ENCODE measurements at regions not wholly inside any gene's neighbourhood (a gene's known extent, or its start where the extent isn't known, plus 50 kb on each side); places are given as distances from the start of the nearest gene placed in this dataset.

DNA sequence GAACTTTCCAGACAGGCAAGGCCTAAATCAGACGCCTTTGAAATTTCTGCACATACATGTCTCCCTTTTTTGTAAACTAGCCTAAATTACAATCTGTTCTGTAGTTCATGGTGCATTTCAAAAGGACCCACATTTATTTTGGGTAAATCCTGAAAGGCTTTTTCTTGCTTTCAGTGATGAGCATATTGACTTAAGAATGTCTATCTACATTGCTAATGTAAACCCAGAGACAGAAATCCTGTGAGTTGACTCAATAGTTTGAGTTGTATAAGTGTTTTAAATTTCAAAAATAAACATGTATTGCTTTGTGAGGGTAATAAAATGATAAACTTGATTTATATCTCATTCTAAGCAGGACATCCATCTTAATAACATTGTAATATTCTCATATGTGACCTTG, 977.0 kb upstream of the NR2F2 start:
- DNase-seq = no peak

DNA sequence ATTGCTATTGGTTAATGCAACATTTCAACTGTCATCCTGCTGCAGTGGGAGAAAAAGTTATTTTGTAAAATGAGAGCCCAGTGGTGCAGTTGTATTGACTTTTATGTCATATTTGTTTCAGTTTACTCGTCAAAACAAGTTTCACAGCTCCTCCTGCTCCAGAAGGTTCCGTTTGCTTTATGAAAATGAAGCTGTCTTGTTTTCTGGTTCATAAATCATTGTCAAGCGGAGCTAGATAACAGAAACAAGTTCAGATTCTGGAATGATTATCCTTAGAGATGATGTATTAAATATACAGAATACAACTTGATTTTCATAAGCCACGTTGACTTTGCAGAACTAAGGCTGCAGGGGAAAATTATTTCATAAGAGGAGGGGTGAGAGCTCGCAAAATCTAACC, 970.5 kb upstream of the NR2F2 start:
- no peak for DNase-seq

DNA sequence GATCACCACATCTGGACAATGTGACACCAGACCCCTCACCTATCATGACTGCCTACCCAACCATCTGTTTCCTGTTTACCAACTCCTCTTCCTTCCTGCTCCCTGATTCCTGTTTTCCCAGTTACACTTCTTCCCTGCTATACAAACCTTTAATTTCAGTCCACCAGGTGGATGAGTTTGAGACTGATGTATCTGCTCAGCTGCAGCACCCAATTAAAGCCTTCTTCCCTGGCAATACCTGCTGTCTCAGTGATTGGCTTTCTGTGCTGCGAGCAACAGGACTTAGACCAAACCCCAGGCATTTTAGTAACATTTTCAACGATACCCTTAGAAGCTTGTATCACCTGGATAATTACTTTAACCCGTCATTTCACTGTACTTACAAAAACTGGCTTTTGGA, 968.2 kb upstream of the NR2F2 start:
- DNase-seq = no peak

DNA sequence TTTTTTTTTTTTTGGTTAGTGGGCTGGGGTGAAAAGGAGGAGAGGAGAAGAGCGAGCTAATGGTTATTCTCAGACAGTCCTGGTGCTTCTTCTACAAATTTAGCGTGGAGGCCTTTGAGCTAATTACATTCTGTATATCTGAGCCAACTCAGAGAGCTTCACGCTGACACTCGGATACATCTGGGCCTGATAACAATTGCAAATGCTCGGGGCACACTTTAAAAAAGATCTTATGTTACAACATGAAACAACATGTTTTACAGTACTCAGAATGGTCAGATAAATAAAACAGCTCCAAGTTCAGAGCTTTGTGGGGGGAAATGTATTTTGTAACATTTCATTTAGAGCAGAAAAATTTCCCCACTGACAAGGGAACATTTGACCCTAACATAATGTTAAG, 966.9 kb upstream of the NR2F2 start:
- no peak for DNase-seq

DNA sequence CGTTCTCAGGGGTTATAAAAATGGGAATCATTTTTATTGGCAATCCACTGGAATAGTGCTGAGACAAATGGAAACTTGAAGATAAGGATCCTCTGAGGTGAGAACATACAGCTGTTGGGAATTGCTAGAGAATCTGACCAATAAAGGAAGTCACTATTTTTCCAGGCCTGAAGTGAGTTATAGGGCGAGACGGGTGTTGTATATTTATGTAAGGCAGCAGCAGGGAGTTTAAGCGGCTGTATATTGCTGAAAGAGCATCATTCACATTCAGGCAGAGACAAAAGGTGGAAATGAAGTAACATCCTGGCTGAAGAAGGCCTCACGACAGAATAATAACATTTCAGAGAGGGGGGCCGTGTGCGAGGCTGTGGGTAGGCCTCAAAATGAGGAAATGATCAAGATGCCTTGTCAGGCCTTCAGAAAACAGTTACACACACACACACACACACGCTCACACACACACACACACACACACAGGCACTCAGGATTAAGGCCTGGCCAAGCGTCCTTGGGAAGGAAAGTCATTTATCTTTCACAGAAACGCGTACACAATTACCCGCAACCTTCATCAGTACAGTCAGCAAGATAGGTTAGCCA, 964.9 kb upstream of the NR2F2 start:
- DNase-seq = no peak

DNA sequence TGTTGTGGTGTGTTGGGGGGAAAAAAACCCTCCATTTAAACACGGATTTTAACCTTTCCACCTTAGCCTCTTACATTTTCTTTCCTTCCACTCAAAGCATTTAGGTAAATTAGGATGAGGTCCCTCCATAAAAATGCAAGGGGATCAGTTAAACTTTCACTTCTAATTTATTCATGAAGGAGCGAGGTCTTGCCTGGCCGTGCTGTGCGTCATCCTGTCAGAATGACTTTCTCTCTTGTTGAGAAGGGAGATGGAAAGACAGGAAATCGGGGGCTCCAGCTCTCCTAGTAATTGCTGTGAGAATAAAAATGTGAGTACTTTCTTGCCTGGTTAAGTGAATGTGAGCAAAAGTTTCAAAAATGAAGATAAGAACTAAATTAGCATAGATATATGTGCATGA, 962.3 kb upstream of the NR2F2 start:
- DNase-seq = no peak

DNA sequence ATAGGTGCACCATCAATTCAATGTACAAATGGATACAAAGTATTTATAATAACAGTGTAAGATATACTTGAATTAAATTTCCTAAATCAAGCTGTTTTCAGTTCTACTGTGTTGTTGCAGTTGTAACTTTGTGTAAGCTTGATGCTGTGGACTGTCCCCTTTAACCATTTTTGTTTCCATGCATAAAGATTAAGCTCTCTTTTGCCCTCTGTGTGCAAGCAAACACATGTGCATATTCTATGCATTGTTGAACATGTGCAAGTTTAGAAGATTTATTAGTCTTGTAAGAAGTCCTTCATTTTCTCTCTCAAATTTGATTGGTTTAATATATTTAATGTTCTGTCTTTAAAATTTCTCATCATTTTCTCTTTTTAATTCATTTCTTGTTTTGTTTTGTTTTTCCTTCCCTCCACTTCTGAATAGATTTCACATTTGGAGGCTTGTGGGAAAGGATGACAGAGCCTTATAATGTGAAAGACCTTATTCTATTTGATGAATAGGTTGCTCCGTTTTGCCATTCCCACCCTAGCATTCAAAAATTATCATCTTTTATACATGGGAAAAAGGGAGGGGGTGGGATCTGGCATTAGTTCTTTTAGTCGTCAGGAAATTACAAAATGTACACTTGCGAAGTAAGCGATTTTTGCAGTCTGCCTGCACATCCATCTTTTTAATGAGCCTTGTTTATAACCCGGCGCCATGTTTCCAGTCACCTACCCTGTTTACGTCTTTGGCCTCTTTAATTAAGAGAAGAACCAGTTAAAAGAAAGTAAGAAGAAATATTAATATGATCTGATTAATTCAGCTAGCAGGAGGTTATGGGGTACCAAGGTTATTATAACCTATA, 961.5 kb upstream of the NR2F2 start:
- no peak for DNase-seq

DNA sequence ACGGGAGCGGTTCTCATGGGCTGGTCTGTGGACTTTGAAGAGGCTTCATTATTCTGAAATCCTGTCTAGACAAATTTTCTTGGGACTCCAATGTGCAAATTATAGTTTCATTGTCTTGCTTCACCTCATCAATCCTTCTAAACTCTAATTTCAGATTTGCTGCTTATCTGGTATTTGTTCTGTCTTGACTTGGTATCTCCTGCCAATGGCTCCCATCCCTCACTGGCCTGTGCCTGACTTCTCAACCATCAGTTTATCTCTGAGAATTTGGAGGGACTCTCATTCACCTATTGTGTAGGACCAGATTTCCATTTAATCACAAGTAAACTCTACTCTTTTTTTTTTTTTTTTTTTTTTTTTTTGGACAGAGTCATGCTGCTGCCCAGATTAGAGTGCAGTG, 960.2 kb upstream of the NR2F2 start:
- DNase-seq = no peak

DNA sequence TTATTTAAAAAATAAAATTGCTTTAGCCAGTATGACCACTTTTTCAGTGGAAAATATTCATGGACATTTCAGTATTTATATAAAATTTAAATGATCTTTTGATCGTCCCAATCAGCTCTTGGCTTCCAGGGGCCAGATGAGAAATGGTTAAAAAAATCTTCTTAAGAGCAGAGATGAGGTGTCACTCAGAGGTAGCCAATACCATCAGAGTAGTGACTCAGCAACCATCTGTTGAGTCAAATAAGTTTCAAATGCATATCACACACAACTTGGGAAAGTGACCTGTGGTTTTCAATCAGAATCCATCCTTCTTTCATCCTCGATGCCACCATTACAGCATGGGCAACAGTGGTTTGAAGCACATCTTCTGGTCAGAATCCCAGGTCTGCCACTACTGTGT, 958.8 kb upstream of the NR2F2 start:
- peak; percentile 46 for DNase-seq

DNA sequence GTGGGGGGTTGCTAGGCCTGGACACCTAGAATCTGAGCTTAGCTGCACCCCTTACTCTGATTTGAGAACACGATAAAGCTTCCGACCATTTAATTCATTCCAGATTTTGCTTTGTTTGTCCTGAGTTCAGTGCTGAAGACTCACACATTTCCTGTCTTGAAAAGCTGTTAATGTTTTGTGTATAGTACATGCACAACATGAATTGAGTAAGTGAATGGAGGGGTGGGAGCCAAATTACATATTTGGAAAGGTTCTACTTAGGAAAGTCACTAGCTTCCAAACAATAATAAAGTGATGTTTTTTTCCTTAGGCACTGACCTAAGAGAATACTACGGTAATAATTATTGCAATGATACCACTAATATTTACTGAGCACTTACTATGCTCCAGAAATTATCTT, 955.2 kb upstream of the NR2F2 start:
- DNase-seq = no peak

DNA sequence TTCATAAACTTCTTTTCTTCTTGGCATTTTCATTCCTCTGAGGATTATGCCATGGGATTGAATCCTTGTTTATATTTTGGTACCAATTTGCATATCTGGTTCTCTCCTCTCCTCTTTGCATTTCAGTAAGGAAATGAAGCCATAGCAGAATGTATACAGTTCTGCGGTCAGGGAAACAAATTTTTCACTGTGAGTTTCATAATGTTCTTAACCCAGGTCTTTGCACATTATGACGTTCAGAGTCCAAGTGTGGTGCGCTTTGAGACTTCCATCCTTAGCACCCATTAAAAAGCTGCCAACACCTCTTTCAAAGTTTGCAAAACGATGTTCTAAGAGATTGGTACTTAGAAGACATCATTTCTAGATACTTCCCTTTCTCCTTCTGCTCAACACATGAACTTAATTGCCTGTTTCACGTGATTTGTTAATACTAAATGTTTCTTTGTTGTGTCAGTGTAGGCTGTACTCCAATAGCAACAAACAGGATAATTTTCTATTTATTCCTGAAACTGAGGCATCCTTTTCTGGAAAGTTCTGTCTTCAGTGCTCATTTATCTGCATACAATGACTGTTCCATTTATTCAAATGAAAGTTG, 953.1 kb upstream of the NR2F2 start:
- DNase-seq = no peak

DNA sequence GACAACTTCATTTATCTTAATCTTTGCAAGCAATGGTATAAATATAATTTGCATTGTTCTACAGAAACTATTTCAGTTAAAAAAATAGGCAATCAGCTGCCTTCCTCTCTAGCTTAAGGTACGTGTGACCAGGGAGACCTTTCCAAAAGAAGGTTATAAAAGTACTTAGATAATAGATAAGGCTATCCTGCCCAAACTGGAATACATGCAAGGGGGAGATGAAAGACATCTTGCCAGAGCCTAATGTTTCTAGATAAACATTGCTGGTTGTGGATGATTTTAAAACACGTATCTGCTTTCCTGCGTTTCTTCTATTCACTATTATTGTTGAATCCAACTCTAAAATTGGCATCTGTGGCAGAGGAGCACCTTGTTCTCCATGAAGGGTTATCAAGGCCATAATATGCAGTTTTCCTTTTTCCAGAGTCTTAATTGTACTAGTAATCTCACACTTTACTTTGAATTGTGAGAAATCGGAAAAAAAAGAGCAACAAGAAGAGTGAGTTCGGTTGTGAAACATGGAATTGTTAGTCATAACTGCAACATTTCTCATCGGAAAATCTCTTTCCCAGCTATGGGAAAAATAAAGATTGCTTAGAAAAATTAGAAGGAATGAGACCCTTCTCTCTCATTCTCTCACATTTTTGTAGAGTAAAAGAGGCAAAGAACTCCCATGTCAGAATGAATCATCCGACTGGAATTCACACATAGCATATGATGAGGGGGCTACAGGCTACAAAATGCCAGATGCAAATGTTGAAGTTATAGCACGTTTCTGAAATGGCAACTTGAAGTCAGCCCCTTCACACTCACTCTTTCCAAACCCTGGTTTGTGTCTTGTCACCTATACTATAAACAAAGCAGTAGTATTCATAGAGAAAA, 936.1 kb upstream of the NR2F2 start:
- DNase-seq = peak; percentile 80

DNA sequence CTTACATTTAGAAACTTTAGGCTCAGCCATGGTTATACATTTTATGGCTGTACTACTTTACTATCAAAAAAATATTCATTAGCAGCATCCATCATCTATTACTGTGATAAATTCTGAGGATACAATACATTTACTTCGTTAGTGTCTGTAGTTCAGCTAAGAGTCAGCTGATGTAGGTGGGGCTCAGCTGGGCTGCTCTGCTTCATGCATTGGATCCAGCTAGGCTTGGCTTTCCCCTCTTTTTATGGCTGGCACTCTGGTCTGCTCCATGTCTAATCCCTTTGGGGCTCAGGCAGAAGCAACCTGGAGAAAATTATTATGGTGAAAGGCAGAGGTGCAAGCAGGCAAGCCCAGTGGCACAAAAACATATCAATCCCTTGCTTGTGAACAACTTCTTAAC, 930.1 kb upstream of the NR2F2 start:
- DNase-seq = no peak

DNA sequence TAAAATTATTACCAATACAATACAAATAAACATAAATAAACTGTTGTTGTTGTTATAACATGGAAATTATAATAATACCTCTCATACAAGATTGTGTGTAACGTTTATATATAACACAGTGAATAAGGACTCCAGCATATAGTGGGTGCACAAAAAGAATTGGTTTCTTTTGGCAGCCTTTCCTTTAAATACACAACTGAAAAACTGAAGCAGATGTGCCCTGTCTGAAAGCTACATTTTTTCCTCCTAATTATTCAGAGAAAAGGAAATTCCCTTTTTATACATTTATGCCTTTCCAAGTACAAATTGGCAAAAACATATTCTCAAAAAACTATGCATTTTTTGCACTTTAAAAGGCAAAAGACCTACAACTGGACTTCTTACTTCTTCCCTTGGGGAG, 928.9 kb upstream of the NR2F2 start:
- DNase-seq = peak; percentile 45

DNA sequence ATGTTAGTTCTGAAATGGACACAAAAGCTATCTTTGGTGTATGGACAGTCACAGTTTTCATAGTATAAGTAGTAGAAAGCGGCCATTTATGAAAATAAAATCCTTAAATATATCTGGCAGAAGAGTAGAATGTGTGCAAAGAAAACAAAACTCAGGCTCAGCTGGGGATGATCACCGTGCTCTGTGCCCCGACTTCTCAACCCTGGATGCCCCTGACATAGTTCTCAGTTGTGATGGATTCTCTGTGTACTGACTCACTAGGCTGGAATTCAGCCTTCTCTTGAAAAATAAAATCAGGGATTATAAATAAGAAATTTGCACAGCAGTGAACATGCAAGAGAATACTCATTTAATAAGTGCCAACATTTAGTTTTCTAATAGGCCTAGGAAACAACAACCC, 925.1 kb upstream of the NR2F2 start:
- DNase-seq = peak; percentile 58

DNA sequence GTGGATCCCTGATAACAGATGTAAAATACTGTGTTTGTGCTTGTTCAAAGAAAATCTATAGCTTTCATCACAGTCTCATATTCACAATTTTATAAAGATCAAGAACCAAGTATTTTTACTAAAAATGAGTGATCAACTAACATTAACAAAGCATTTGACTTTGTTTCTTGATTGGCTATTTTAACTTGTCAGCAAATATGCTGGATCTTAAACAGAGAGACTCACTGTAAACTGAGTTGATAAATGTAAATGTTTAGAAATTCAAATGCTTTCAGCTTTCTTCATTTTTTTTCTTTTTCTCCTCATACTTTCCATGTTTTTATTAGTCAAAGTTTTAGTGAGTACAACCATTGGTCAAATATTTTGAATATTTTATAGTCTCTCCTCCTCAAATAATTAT, 923.0 kb upstream of the NR2F2 start:
- no peak for DNase-seq

DNA sequence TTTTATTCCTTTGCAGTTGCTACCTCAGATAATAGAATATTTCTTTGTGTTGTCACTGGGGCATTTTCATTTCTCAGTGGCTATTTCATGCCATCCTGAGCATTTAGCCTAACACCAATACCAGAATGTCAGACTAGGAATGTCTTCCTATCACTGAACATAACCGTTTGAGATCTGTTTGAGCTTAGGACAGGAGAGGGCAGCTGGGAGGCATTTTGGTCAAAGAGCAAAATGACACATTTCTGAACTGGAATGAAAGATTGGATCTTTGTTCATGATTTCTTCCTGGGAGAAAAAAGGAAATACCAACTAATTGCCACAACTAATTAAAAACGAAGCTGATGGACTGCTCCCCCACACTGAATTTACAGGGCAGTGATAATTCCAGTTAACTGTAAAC, 921.3 kb upstream of the NR2F2 start:
- DNase-seq = no peak

DNA sequence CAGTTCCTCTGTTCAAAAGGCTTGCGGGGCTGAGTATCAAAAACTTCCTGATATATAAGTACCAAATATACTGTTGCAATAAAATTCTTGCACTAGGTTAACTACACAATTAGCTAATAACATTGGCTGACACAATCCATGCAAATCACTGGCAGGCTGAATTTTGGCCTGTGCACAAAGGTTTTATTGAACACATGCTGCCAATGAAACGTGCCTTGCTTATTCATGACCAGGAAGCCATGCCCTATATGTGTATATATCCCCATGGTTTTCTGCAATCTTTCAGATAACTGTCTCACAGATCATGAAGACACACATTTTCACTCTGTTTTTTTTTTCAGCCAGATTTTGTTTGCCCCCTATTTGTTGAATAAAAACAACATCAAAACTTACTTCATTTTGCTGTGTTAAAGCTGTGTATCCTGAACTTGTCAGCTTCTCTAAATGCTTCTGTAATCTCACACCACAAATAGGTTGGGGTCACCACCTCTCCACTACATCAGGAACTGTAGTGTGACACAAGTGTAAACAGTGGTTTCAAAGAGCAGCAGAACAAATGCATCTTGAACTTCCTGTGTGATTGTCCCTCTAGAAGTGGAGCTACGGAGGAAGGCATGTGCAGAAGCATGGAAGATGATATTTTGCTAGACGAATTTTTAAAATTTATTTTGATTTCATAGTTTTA, 920.7 kb upstream of the NR2F2 start:
- DNase-seq = no peak

DNA sequence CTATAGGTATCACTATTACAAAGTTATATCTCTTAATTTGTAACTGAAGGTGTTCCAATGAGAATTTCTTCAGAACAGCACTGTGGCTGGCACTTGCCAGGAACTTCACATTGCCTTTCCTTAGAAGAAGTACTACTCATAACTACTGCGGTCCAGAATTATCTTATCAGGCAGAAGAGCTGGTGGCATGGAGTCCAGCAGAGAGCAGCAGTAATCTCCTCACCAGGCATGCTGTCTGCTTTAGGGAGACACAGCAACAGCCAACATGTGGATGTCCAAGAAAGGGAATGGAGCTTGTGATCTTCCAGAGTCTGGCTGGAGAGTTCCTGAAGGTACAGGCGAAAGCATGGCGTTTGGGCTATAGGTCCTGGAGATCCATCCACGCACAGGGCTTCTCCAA, 919.7 kb upstream of the NR2F2 start:
- DNase-seq = peak; percentile 8

DNA sequence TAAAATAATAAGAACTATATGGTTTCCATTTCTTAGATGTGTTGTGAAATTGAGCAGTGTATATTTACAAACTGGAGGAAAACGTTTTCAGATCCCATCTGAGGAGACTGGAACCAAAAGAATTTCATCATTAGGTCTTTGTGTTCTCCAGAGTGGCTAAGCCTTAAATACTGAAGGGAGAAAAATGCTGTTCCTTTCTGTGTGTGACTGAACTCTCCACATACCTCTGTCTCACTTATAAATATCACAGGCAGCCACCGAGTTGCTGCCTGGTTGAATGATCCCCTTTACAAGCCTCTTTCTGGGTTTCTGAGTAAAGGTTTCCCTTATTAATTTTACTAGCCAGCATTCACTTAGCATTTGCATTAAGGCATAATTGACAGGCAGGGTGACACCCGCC, 913.9 kb upstream of the NR2F2 start:
- DNase-seq = no peak

DNA sequence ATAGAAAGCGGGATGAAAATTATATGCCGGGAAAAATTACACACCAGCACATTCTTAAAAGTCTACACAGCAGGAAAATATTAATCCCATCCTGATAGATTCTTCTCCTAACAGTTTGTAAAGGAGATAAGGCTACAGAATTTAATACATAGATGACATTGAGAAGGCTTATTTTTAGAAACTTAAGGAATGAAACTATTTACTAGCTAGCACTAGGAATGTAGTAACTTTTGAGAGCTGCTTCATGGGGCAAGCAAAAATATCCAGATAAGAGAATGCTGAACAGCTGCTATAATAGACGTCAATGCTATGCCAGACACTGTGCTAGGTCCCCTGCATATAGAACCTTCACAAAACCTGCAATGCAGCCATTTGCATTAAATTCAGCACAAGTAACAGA, 912.7 kb upstream of the NR2F2 start:
- DNase-seq = no peak

DNA sequence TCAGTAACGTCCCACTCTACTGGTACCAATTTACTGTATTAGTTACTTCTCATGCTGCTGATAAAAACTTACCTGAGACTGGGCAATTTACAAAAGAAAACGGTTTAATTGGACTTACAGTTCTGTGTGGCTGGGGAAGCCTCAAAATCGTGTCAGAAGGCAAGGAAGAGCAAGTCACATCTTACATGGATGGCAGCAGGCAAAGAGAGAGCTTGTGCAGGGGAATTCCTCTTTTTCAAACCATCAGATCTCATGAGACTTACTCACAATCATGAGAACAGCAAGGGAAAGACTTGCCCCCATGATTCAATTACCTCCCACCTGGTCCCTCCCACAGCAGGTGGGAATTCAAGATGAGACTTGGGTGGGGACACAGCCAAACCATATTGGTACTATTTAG, 908.2 kb upstream of the NR2F2 start:
- DNase-seq = no peak

DNA sequence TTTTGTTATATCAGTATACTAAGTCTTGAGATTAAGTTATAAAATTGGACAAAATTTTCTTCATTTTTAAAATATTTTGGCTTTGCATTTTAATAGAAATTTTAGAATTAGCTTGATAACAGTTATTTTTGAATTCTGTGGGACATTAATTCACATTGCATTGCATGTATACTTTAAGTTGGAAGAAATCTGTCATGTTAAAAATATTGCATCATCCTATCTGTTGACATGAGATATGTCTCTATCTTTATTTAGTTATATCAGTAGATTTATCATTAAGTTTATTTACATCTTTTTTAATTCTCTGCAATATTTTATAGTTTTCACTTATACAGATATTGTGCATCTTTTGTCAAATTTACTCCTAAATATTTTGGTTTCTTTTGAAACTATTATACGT, 904.6 kb upstream of the NR2F2 start:
- DNase-seq = no peak
